HAP-1 (cell line): ENCODE measurements at regions not wholly inside any gene's neighbourhood (a gene's known extent, or its start where the extent isn't known, plus 50 kb on each side); places are given as distances from the start of the nearest gene placed in this dataset.
A peak's percentile ranks its signal among the peaks of the same experiment; 100 is the strongest.

ENCODE experiments used
- DNase-seq, 2 experiments: peaks; one replicate each; pipeline ENCODE4 v3.0.0-alpha.2; 2016 to 2020; ENCODE audit warnings: low spot score in 2 of 2
- H3K27me3 ChIP-seq: fragments of 250-450 bp; sonication (Bioruptor Pico); 2 replicates; pipeline ENCODE4 v1.5.1; 2020; ENCODE audit warnings: low read depth, mild to moderate bottlenecking, moderate library complexity
- H3K36me3 ChIP-seq: fragments of 250-450 bp; sonication (Bioruptor Pico); replicated peaks from 2 replicates; pipeline ENCODE4 v1.5.1; 2020; ENCODE audit warnings: mild to moderate bottlenecking
- H3K4me1 ChIP-seq: fragments of 250-450 bp; sonication (Bioruptor Pico); 2 replicates; pipeline ENCODE4 v1.5.1; 2020; ENCODE audit warnings: mild to moderate bottlenecking
- H3K4me3 ChIP-seq: fragments of 250-450 bp; sonication (Bioruptor Pico); 2 replicates; pipeline ENCODE4 v1.5.1; 2020; ENCODE audit warnings: mild to moderate bottlenecking, moderate library complexity
- H3K9me3 ChIP-seq: fragments of 250-450 bp; sonication (Bioruptor Pico); 2 replicates; pipeline ENCODE4 v1.5.1; 2020; ENCODE audit warnings: mild to moderate bottlenecking, moderate library complexity
- in situ Hi-C: fragments of 300-500 bp; cut with MboI; formaldehyde crosslinking; loops from 3 replicates; pipeline ENCODE4 v1.14.3; 2020; ENCODE audit warnings: low sequenced_read_pairs, inconsistent platforms, mixed read lengths

GRCh38 chr12:93042283-93042682 is 113.2 kb upstream of the EEA1 start:
- no peak for DNase-seq
- H3K4me3 ChIP-seq, result no peak overlapping the region
- no peaks in the 10 kb centered on the region for H3K4me1 ChIP-seq
- H3K9me3 ChIP-seq, result no peaks in the 10 kb centered on the region
- H3K27me3 ChIP-seq, result no peaks in the 10 kb centered on the region
- H3K36me3 ChIP-seq, result no peaks in the 10 kb centered on the region
- in situ Hi-C loops, result no loop called here

GRCh38 chr12:93042684-93043083 is 113.6 kb upstream of the EEA1 start:
- Histone ChIP-seq H3K9me3 (no peaks in the 10 kb centered on the region), H3K27me3 (no peaks in the 10 kb centered on the region), H3K4me1 (no peaks in the 10 kb centered on the region), H3K4me3 (no peak overlapping the region), H3K36me3 (no peaks in the 10 kb centered on the region)
- DNase-seq, result no peak
- in situ Hi-C loops, result no loop called here

GRCh38 chr12:93043192-93043876 is 114.2 kb upstream of the EEA1 start:
- in situ Hi-C loops, result no loop called here
- no peak for DNase-seq
- Histone ChIP-seq H3K9me3 (no peaks in the 10 kb centered on the region), H3K4me1 (no peaks in the 10 kb centered on the region), H3K36me3 (no peaks in the 10 kb centered on the region), H3K4me3 (no peak overlapping the region), H3K27me3 (no peaks in the 10 kb centered on the region)

GRCh38 chr12:93043877-93044209 is 114.7 kb upstream of the EEA1 start:
- Histone ChIP-seq H3K4me1 (no peaks in the 10 kb centered on the region), H3K4me3 (no peak overlapping the region), H3K9me3 (no peaks in the 10 kb centered on the region), H3K36me3 (no peaks in the 10 kb centered on the region), H3K27me3 (no peaks in the 10 kb centered on the region)
- in situ Hi-C loops, result no loop called here
- no peak for DNase-seq

- no peak for DNase-seq
- no peak overlapping the region for H3K4me3 ChIP-seq
- in situ Hi-C loops, result no loop called here
- H3K27me3 ChIP-seq, result no peaks in the 10 kb centered on the region
- no peaks in the 10 kb centered on the region for H3K36me3 ChIP-seq
- H3K4me1 ChIP-seq, result peaks cover 20% of the 10 kb centered on the region
- no peaks in the 10 kb centered on the region for H3K9me3 ChIP-seq
Measured at GRCh38 chr12:93047118-93047517, 118.0 kb upstream of the EEA1 start.

- DNase-seq, result no peak
- Histone ChIP-seq H3K27me3 (no peaks in the 10 kb centered on the region), H3K36me3 (no peaks in the 10 kb centered on the region), H3K4me3 (no peak overlapping the region), H3K9me3 (no peaks in the 10 kb centered on the region), H3K4me1 (peaks cover 20% of the 10 kb centered on the region)
- in situ Hi-C loops, result no loop called here
Measured at GRCh38 chr12:93048656-93049055, 119.6 kb upstream of the EEA1 start.

- in situ Hi-C loops, result no loop called here
- Histone ChIP-seq H3K27me3 (no peaks in the 10 kb centered on the region), H3K36me3 (no peaks in the 10 kb centered on the region), H3K4me3 (no peak overlapping the region), H3K4me1 (peaks cover 20% of the 10 kb centered on the region), H3K9me3 (no peaks in the 10 kb centered on the region)
- peak in 1 of 2 experiments; percentile 56 for DNase-seq
Measured at GRCh38 chr12:93050026-93050747, 121.1 kb upstream of the EEA1 start.

GRCh38 chr12:93050748-93051081 is 121.6 kb upstream of the EEA1 start:
- in situ Hi-C loops, result no loop called here
- Histone ChIP-seq H3K9me3 (no peaks in the 10 kb centered on the region), H3K27me3 (no peaks in the 10 kb centered on the region), H3K36me3 (no peaks in the 10 kb centered on the region), H3K4me1 (peaks cover 23% of the 10 kb centered on the region), H3K4me3 (no peak overlapping the region)
- no peak for DNase-seq

- no peaks in the 10 kb centered on the region for H3K27me3 ChIP-seq
- H3K9me3 ChIP-seq, result no peaks in the 10 kb centered on the region
- peaks cover 38% of the 10 kb centered on the region for H3K4me1 ChIP-seq
- H3K36me3 ChIP-seq, result no peaks in the 10 kb centered on the region
- no peak overlapping the region for H3K4me3 ChIP-seq
- DNase-seq, result no peak
- in situ Hi-C loops, result no loop called here
Measured at GRCh38 chr12:93054021-93054420, 124.9 kb upstream of the EEA1 start.

- no peak for DNase-seq
- Histone ChIP-seq H3K9me3 (no peaks in the 10 kb centered on the region), H3K4me1 (peaks cover 33% of the 10 kb centered on the region), H3K4me3 (no peak overlapping the region), H3K36me3 (no peaks in the 10 kb centered on the region), H3K27me3 (no peaks in the 10 kb centered on the region)
- in situ Hi-C loops, result no loop called here
Measured at GRCh38 chr12:93055221-93055620, 126.1 kb upstream of the EEA1 start.

- DNase-seq, result peak in 1 of 2 experiments; percentile 50
- Histone ChIP-seq H3K27me3 (no peaks in the 10 kb centered on the region), H3K36me3 (no peaks in the 10 kb centered on the region), H3K4me3 (no peak overlapping the region), H3K9me3 (no peaks in the 10 kb centered on the region), H3K4me1 (peaks cover 18% of the 10 kb centered on the region)
- in situ Hi-C loops, result no loop called here
Measured at GRCh38 chr12:93056971-93057535, 128.0 kb upstream of the EEA1 start.

- in situ Hi-C loops, result no loop called here
- no peak for DNase-seq
- H3K4me1 ChIP-seq, result peaks cover 18% of the 10 kb centered on the region
Measured at GRCh38 chr12:93058280-93058679, 129.2 kb upstream of the EEA1 start.

GRCh38 chr12:93059288-93059687 is 130.2 kb upstream of the EEA1 start:
- Histone ChIP-seq H3K27me3 (no peaks in the 10 kb centered on the region), H3K36me3 (no peaks in the 10 kb centered on the region), H3K9me3 (no peaks in the 10 kb centered on the region), H3K4me3 (no peak overlapping the region), H3K4me1 (peaks cover 18% of the 10 kb centered on the region)
- DNase-seq, result no peak
- in situ Hi-C loops, result no loop called here

More at GRCh38 chr12:93058280-93058679, 129.2 kb upstream of the EEA1 start:
- H3K4me3 ChIP-seq, result no peak overlapping the region
- no peaks in the 10 kb centered on the region for H3K27me3 ChIP-seq
- H3K36me3 ChIP-seq, result no peaks in the 10 kb centered on the region
- H3K9me3 ChIP-seq, result no peaks in the 10 kb centered on the region

GRCh38 chr12:93059925-93060665 is 131.0 kb upstream of the EEA1 start:
- H3K9me3 ChIP-seq, result no peaks in the 10 kb centered on the region
- no peaks in the 10 kb centered on the region for H3K36me3 ChIP-seq
- H3K27me3 ChIP-seq, result no peaks in the 10 kb centered on the region
- H3K4me3 ChIP-seq, result no peak overlapping the region
- in situ Hi-C loops, result no loop called here
- DNase-seq, result no peak
- peaks cover 18% of the 10 kb centered on the region for H3K4me1 ChIP-seq
